ENCODE measurements at regions not wholly inside any gene's neighbourhood (a gene's known extent, or its start where the extent isn't known, plus 50 kb on each side); places are given as distances from the start of the nearest gene placed in this dataset.

DNA sequence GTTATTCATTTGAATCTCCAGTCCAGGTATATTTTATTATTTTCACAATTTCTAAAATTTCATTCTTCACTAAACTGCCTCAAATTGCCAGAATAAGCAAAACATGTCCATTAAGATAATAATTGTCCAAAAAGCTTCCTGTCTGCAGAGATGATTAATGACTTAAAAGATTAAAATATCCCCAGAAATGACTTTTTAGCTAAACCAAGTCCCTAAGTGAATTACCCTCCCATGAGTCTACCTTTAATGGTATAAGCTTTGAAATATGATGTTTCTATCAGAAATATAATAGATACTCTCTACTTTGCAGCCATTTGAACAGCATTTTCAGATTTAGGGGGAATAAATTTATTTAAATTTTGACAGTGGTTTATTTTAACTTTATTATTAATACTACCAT is 289.2 kb upstream of the EMCN start:
- no peak for TF ChIP-seq RAD21 (IDR thresholded peaks at IDR 0.05; ENCODE audit: low read length)
- TF ChIP-seq POLR2AphosphoS5 (IDR thresholded peaks at IDR 0.05; ENCODE audit: low read depth, low read length), result no peak
- TF ChIP-seq TCF12 (IDR thresholded peaks at IDR 0.05), result no peak
- TF ChIP-seq, protein P1, sequence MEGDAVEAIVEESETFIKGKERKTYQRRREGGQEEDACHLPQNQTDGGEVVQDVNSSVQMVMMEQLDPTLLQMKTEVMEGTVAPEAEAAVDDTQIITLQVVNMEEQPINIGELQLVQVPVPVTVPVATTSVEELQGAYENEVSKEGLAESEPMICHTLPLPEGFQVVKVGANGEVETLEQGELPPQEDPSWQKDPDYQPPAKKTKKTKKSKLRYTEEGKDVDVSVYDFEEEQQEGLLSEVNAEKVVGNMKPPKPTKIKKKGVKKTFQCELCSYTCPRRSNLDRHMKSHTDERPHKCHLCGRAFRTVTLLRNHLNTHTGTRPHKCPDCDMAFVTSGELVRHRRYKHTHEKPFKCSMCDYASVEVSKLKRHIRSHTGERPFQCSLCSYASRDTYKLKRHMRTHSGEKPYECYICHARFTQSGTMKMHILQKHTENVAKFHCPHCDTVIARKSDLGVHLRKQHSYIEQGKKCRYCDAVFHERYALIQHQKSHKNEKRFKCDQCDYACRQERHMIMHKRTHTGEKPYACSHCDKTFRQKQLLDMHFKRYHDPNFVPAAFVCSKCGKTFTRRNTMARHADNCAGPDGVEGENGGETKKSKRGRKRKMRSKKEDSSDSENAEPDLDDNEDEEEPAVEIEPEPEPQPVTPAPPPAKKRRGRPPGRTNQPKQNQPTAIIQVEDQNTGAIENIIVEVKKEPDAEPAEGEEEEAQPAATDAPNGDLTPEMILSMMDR (IDR thresholded peaks at IDR 0.05), result no peak
- TF ChIP-seq RXRA (IDR thresholded peaks at IDR 0.05; ENCODE audit: borderline replicate concordance, low read depth), result no peak
- no peak for TF ChIP-seq NFIC (IDR thresholded peaks at IDR 0.05; ENCODE audit: borderline replicate concordance)
- no peak for TF ChIP-seq EZH2phosphoT487 (IDR thresholded peaks at IDR 0.05; ENCODE audit: borderline replicate concordance, low read depth)
- no peak for TF ChIP-seq IRF3 (IDR thresholded peaks at IDR 0.05; ENCODE audit: low read depth, low read length)
- TF ChIP-seq ZBTB33 (IDR thresholded peaks at IDR 0.05; ENCODE audit: borderline replicate concordance, low read depth), result no peak
- TF ChIP-seq MEF2A (IDR thresholded peaks at IDR 0.05; ENCODE audit: borderline replicate concordance, low read depth), result no peak
- no peak for TF ChIP-seq REST (IDR thresholded peaks at IDR 0.05; ENCODE audit: low read depth, low read length)
- TF ChIP-seq SIN3A (IDR thresholded peaks at IDR 0.05; ENCODE audit: borderline replicate concordance, low read depth, low read length), result no peak
- no peak for TF ChIP-seq GATA2 (CRISPR knock-in tag; IDR thresholded peaks at IDR 0.05)
- TF ChIP-seq, protein P2, sequence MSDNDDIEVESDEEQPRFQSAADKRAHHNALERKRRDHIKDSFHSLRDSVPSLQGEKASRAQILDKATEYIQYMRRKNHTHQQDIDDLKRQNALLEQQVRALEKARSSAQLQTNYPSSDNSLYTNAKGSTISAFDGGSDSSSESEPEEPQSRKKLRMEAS (IDR thresholded peaks at IDR 0.05; ENCODE audit: low read depth), result no peak
- Histone ChIP-seq H3K4me1 (ENCODE audit: control insufficient read depth in 1 of 2, insufficient read depth in 2 of 2, low read depth in 1 of 2, low read length in 1 of 2) (peaks cover 0 to 2% of the 10 kb centered on the region in 2 experiments; a peak in 2 of 4 replicates), H3K79me2 (ENCODE audit: insufficient read depth) (no peaks in the 10 kb centered on the region), H3K9me2 (no peaks in the 10 kb centered on the region), H3K36me3 (replicated peaks in 1 of 2; ENCODE audit: control insufficient read depth in 1 of 2, insufficient read depth in 2 of 2, low read length in 1 of 2) (no peaks in the 10 kb centered on the region), H3K27ac (ENCODE audit: low read depth in 2 of 2, low read length in 1 of 2) (no peak overlapping the region; a peak in 1 of 4 replicates), H3K4me3 (ENCODE audit: low read depth in 2 of 2, low read length in 1 of 2) (no peak overlapping the region), H3K9me3 (no peaks in the 10 kb centered on the region), H3F3A (replicated peaks; ENCODE audit: insufficient read depth) (no peaks in the 10 kb centered on the region), H4K20me1 (ENCODE audit: insufficient read depth) (no peaks in the 10 kb centered on the region), H3K4me2 (no peak overlapping the region), H2AFZ (ENCODE audit: low read depth) (no peak overlapping the region), H3K9ac (no peak overlapping the region), H3K27me3 (ENCODE audit: insufficient read depth) (no peaks in the 10 kb centered on the region)
- CTCF ChIA-PET, result interaction anchor here (1.0 to 1.5 kb wide), 2 partner anchors 12 to 17 kb away, joined by 3 read pairs; no protein-coding TSS in a partner anchor
- DNase-seq, result no peak
- POLR2A ChIA-PET, result no interaction called here

Measured in SK-N-SH (cell line).